Neutrophil (primary cell): ENCODE measurements at regions not wholly inside any gene's neighbourhood (a gene's known extent, or its start where the extent isn't known, plus 50 kb on each side); places are given as distances from the start of the nearest gene placed in this dataset.
A peak's percentile ranks its signal among the peaks of the same experiment; 100 is the strongest.

Source experiments
- H3K27ac ChIP-seq: fragments of 200-600 bp; sonication (generic); 2 replicates; pipeline ENCODE4 v1.5.1; 2016; ENCODE audit warnings: mild to moderate bottlenecking, moderate library complexity
- H3K27me3 ChIP-seq: fragments of 200-600 bp; sonication (generic); 2 replicates; pipeline ENCODE4 v1.6.0; 2016; ENCODE audit warnings: mild to moderate bottlenecking
- H3K36me3 ChIP-seq: fragments of 200-600 bp; sonication (generic); 2 replicates; pipeline ENCODE4 v1.5.1; 2017
- H3K4me1 ChIP-seq, 2 experiments: fragments of 200-600 bp in 1 of 2; sonication (generic) in 1 of 2; 1 replicate in 1 of 2; 2 replicates in 1 of 2; pipeline versions ENCODE4 v1.5.1 to v1.6.1; 2013 to 2016; ENCODE audit warnings: low read depth in 1 of 2, low read length in 1 of 2, mild to moderate bottlenecking in 1 of 2, moderate library complexity in 1 of 2; ENCODE audit not compliant: control insufficient read depth in 1 of 2, insufficient read depth in 1 of 2
- H3K4me3 ChIP-seq, 2 experiments: fragments of 200-600 bp in 1 of 2; sonication (generic) in 1 of 2; 1 replicate in 1 of 2; 2 replicates in 1 of 2; pipeline ENCODE4 v1.5.1; 2013 to 2016; ENCODE audit warnings: low read depth in 1 of 2, low read length in 1 of 2, mild to moderate bottlenecking in 1 of 2, moderate library complexity in 1 of 2
- H3K9me3 ChIP-seq: fragments of 200-600 bp; sonication (generic); 2 replicates; pipeline ENCODE4 v1.5.1; 2016
- CTCF ChIP-seq: fragments of 200-600 bp; sonication (generic); IDR thresholded peaks from 2 replicates; pipeline ENCODE4 v1.5.1; 2016; ENCODE audit warnings: antibody characterized with exemption

- H3K27me3 ChIP-seq, result no peaks in the 10 kb centered on the region
- no peak overlapping the region for H3K4me3 ChIP-seq
- no peaks in the 10 kb centered on the region for H3K36me3 ChIP-seq
- no peak for TF ChIP-seq CTCF
- no peaks in the 10 kb centered on the region for H3K9me3 ChIP-seq
- H3K27ac ChIP-seq, result no peak overlapping the region
- H3K4me1 ChIP-seq, result peaks cover 8 to 11% of the 10 kb centered on the region in 2 experiments
These were observed 261.4 kb downstream of the BTG1 start for GRCh38 chr12:91884230-91884629.

GRCh38 chr12:91883811-91884210 is 261.8 kb downstream of the BTG1 start:
- Histone ChIP-seq H3K4me3 (no peak overlapping the region), H3K36me3 (no peaks in the 10 kb centered on the region), H3K9me3 (no peaks in the 10 kb centered on the region), H3K27me3 (no peaks in the 10 kb centered on the region), H3K4me1 (peaks cover 8 to 11% of the 10 kb centered on the region in 2 experiments), H3K27ac (no peak overlapping the region)
- no peak for TF ChIP-seq CTCF

GRCh38 chr12:91882910-91883309 is 262.7 kb downstream of the BTG1 start:
- no peaks in the 10 kb centered on the region for H3K27me3 ChIP-seq
- peaks cover 6 to 9% of the 10 kb centered on the region in 2 experiments for H3K4me1 ChIP-seq
- no peak overlapping the region for H3K4me3 ChIP-seq
- no peak overlapping the region for H3K27ac ChIP-seq
- H3K9me3 ChIP-seq, result no peaks in the 10 kb centered on the region
- H3K36me3 ChIP-seq, result no peaks in the 10 kb centered on the region
- no peak for TF ChIP-seq CTCF

- no peak for TF ChIP-seq CTCF
- Histone ChIP-seq H3K27me3 (no peaks in the 10 kb centered on the region), H3K27ac (no peak overlapping the region)
These were observed 265.1 kb downstream of the BTG1 start for GRCh38 chr12:91880528-91880927.

GRCh38 chr12:91877456-91878235 is 268.0 kb downstream of the BTG1 start:
- Histone ChIP-seq H3K9me3 (no peaks in the 10 kb centered on the region), H3K4me3 (peak overlapping the region in 1 of 2 experiments; percentile 21), H3K4me1 (peaks cover 24 to 26% of the 10 kb centered on the region in 2 experiments), H3K27ac (peak overlapping the region; percentile 88), H3K27me3 (no peaks in the 10 kb centered on the region), H3K36me3 (no peaks in the 10 kb centered on the region)
- TF ChIP-seq CTCF, result no peak

More at GRCh38 chr12:91880528-91880927, 265.1 kb downstream of the BTG1 start:
- Histone ChIP-seq H3K4me1 (peaks cover 23 to 25% of the 10 kb centered on the region in 2 experiments), H3K9me3 (no peaks in the 10 kb centered on the region), H3K36me3 (no peaks in the 10 kb centered on the region), H3K4me3 (no peak overlapping the region)
